Ovary (tissue), 3 donors: ENCODE measurements at regions not wholly inside any gene's neighbourhood (a gene's known extent, or its start where the extent isn't known, plus 50 kb on each side); places are given as distances from the start of the nearest gene placed in this dataset.

Source experiments
- CTCF ChIP-seq, 3 donors: fragments of 450-650 bp in 2 of 3; fragments of 200-600 bp in 1 of 3; IDR thresholded peaks; one replicate each; pipeline versions ENCODE4 v1.5.1 to v1.8.0; 2016 to 2022; ENCODE audit warnings: antibody characterized with exemption in 3 of 3, mild to moderate bottlenecking in 1 of 3
- EP300 ChIP-seq: sonication (generic); formaldehyde crosslinking; IDR thresholded peaks from one replicate; pipeline ENCODE4 v1.6.1; 2017; ENCODE audit warnings: antibody characterized with exemption
- donor health status: DM: no; HTN: no; CAD: no.

GRCh38 chr18:78908462-78909260 is 71.0 kb upstream of the SALL3 start:
- no peak for TF ChIP-seq CTCF (IDR thresholded peaks at IDR 0.05)
- no peak for TF ChIP-seq EP300
